ENCODE measurements at regions not wholly inside any gene's neighbourhood (a gene's known extent, or its start where the extent isn't known, plus 50 kb on each side); places are given as distances from the start of the nearest gene placed in this dataset.

DNA sequence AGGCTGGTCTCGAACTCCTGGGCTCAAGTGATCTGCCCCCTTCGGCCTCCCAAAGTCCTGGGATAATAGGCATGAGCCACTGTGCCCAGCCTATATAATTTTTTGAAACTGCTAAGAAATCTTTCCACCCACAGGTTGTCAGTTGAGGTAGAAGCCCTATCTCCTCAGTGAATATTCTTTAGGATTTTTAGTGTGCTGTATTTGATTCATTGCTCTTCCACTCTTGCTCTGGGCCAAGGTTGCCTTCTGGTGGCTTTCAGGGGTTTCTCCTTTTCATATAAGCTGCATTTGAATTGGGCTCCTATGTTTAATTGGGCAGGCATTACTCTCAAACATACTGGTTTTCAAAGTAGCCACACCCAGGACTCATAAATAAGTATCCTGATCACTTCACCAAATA lies 931.2 kb downstream of the GATA3 start:
- DNase-seq: no peak
- H3F3A ChIP-seq (ENCODE audit: insufficient read depth): no peaks in the 10 kb centered on the region
- TF ChIP-seq EZH2phosphoT487 (IDR thresholded peaks at IDR 0.05; ENCODE audit: insufficient read depth, low read depth) (no peak), EZH2 (IDR thresholded peaks at IDR 0.05; ENCODE audit: insufficient read depth, poor library complexity, severe bottlenecking) (no peak)
- no peaks in the 10 kb centered on the region for H3K79me2 ChIP-seq (ENCODE audit: insufficient read depth)
- H3K9me3 ChIP-seq (ENCODE audit: low read depth): no peaks in the 10 kb centered on the region
- H3K9ac ChIP-seq: no peak overlapping the region
- H3K4me2 ChIP-seq (ENCODE audit: unreplicated experiment): no peak overlapping the region
- H3K4me3 ChIP-seq: no peak overlapping the region
- H3K27me3 ChIP-seq (replicated peaks; ENCODE audit: insufficient read depth): no peaks in the 10 kb centered on the region
- no peaks in the 10 kb centered on the region for H4K20me1 ChIP-seq (ENCODE audit: insufficient read depth)
- H3K36me3 ChIP-seq (ENCODE audit: low read depth): no peaks in the 10 kb centered on the region
- H3K9me2 ChIP-seq (ENCODE audit: insufficient read depth): no peaks in the 10 kb centered on the region
- H2AFZ ChIP-seq: no peak overlapping the region
- no peaks in the 10 kb centered on the region for H3K4me1 ChIP-seq (ENCODE audit: insufficient read depth)
- no peak overlapping the region for H3K27ac ChIP-seq
- in situ Hi-C loops (cut with MboI): no loop called here
- WGBS, 2 experiments (ENCODE audit: low coverage in 1 of 2, low lambda C conversion rate in 2 of 2, missing lambda C conversion rate in 2 of 2): 28 to 32% methylated on average over 2 of the region's 2 CpGs

DNA sequence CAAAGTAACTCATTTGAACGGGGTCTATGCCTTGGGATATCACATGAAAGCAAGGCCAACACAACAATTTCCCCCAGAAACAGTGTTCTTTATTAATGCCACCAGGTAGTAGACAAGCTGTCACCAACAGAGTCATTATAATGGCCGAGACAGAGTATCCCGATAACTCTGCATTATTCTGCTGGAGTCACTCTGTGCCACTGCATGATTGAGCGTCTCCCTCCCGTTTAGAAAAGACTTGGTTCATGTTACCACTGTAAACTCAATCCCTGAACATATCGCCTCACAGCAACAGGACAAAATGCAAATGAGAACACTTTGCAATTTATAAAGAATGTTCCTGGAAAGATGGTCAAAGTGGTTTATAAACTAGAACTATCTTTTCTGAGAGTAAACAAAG lies 932.5 kb downstream of the GATA3 start:
- H3K4me1 ChIP-seq (ENCODE audit: insufficient read depth): no peaks in the 10 kb centered on the region
- H3K27me3 ChIP-seq (replicated peaks; ENCODE audit: insufficient read depth): no peaks in the 10 kb centered on the region
- in situ Hi-C loops (cut with MboI): no loop called here

DNA sequence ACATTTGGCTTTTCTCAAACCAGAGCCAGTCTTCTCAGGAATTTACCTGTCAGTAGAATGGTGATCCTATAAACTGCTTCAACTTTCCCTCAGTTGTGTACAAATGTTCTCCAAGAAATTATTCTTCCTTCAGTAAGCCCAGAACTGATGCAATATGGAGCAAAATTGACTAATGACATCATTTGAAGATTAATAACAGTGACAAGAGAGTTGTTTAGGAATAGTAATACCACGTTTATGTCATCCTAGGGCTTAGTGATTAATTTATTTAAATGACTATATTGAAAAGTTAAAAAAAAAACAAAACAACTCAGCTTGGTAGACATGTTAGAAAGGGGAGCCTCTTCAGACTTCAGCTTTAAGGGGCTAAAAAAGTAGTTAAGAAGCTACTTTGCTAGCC lies 933.2 kb downstream of the GATA3 start:
- no peak for TF ChIP-seq EZH2 (IDR thresholded peaks at IDR 0.05; ENCODE audit: insufficient read depth, poor library complexity, severe bottlenecking)
- TF ChIP-seq EZH2phosphoT487 (IDR thresholded peaks at IDR 0.05; ENCODE audit: insufficient read depth, low read depth): no peak
- no peaks in the 10 kb centered on the region for H3K9me3 ChIP-seq (ENCODE audit: low read depth)
- no peak overlapping the region for H3K27ac ChIP-seq
- WGBS, 2 experiments (ENCODE audit: low coverage in 1 of 2, low lambda C conversion rate in 2 of 2, missing lambda C conversion rate in 2 of 2): 0 to 2% methylated on average over 1 of the region's 1 CpG
- DNase-seq: no peak
- H4K20me1 ChIP-seq (ENCODE audit: insufficient read depth): no peaks in the 10 kb centered on the region
- no peaks in the 10 kb centered on the region for H3K36me3 ChIP-seq (ENCODE audit: low read depth)
- H3F3A ChIP-seq (ENCODE audit: insufficient read depth): no peaks in the 10 kb centered on the region
- no peaks in the 10 kb centered on the region for H3K4me1 ChIP-seq (ENCODE audit: insufficient read depth)
- no peak overlapping the region for H2AFZ ChIP-seq
- H3K9me2 ChIP-seq (ENCODE audit: insufficient read depth): no peaks in the 10 kb centered on the region
- H3K4me2 ChIP-seq (ENCODE audit: unreplicated experiment): no peak overlapping the region
- in situ Hi-C loops (cut with MboI): no loop called here
- H3K4me3 ChIP-seq: no peak overlapping the region
- no peaks in the 10 kb centered on the region for H3K79me2 ChIP-seq (ENCODE audit: insufficient read depth)
- H3K27me3 ChIP-seq (replicated peaks; ENCODE audit: insufficient read depth): no peaks in the 10 kb centered on the region
- H3K9ac ChIP-seq: no peak overlapping the region

More for the DNA sequence above, 932.5 kb downstream of the GATA3 start:
- no peaks in the 10 kb centered on the region for H3K9me2 ChIP-seq (ENCODE audit: insufficient read depth)
- WGBS, 2 experiments (ENCODE audit: low coverage in 1 of 2, low lambda C conversion rate in 2 of 2, missing lambda C conversion rate in 2 of 2): 34 to 37% methylated on average over 6 of the region's 6 CpGs
- H3K4me3 ChIP-seq: no peak overlapping the region
- no peaks in the 10 kb centered on the region for H4K20me1 ChIP-seq (ENCODE audit: insufficient read depth)
- no peaks in the 10 kb centered on the region for H3F3A ChIP-seq (ENCODE audit: insufficient read depth)
- H3K9me3 ChIP-seq (ENCODE audit: low read depth): no peaks in the 10 kb centered on the region
- H2AFZ ChIP-seq: no peak overlapping the region
- no peak overlapping the region for H3K27ac ChIP-seq
- no peaks in the 10 kb centered on the region for H3K36me3 ChIP-seq (ENCODE audit: low read depth)
- H3K79me2 ChIP-seq (ENCODE audit: insufficient read depth): no peaks in the 10 kb centered on the region
- no peak for DNase-seq
- no peak overlapping the region for H3K9ac ChIP-seq
- H3K4me2 ChIP-seq (ENCODE audit: unreplicated experiment): no peak overlapping the region
- TF ChIP-seq EZH2phosphoT487 (IDR thresholded peaks at IDR 0.05; ENCODE audit: insufficient read depth, low read depth) (no peak), EZH2 (IDR thresholded peaks at IDR 0.05; ENCODE audit: insufficient read depth, poor library complexity, severe bottlenecking) (no peak)

DNA sequence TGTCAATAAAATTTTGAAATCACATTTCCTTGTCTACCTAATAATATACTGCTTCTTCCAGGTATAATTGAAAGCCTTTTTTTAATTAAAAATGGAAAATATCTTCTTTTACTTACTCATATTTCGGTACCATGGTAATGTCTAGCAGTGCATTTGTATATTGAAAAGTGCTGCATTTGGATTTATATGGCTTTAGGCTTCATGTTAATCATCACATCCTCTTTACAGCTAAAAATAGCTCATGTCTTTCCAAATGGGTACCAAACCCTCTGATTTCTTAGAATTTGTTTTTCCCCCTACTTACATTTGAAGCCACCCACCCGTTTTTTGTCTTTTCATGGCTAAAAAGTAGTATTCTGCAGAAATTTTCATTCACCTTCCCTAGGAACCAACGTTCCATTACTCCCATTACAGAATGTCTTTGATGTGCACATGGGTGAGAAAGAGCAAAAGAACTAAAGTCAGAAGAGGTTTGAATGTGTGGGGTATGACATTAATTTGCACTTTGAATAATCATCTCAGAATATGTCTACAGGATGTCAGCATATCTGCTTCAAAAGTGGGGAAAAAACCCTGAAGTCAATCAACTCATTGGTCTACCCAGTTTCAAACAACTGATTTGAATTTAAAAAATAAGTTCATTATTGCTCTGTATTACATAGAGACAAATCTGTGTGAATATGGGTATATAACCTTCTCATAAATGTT lies 935.9 kb downstream of the GATA3 start:
- Histone ChIP-seq H3K27ac (no peak overlapping the region), H2AFZ (no peak overlapping the region), H3K9ac (no peak overlapping the region), H4K20me1 (ENCODE audit: insufficient read depth) (no peaks in the 10 kb centered on the region), H3K79me2 (ENCODE audit: insufficient read depth) (no peaks in the 10 kb centered on the region), H3K9me3 (ENCODE audit: low read depth) (no peaks in the 10 kb centered on the region), H3K9me2 (ENCODE audit: insufficient read depth) (no peaks in the 10 kb centered on the region), H3K4me3 (no peak overlapping the region), H3K4me1 (ENCODE audit: insufficient read depth) (no peaks in the 10 kb centered on the region), H3F3A (ENCODE audit: insufficient read depth) (no peaks in the 10 kb centered on the region), H3K4me2 (ENCODE audit: unreplicated experiment) (no peak overlapping the region), H3K36me3 (ENCODE audit: low read depth) (no peaks in the 10 kb centered on the region), H3K27me3 (replicated peaks; ENCODE audit: insufficient read depth) (no peaks in the 10 kb centered on the region)
- in situ Hi-C loops (cut with MboI): no loop called here
- DNase-seq: no peak
- TF ChIP-seq EZH2 (IDR thresholded peaks at IDR 0.05; ENCODE audit: insufficient read depth, poor library complexity, severe bottlenecking) (no peak), EZH2phosphoT487 (IDR thresholded peaks at IDR 0.05; ENCODE audit: insufficient read depth, low read depth) (no peak)
- 4% methylated on average over 3 of the region's 3 CpGs for WGBS, 2 experiments (ENCODE audit: low coverage in 1 of 2, low lambda C conversion rate in 2 of 2, missing lambda C conversion rate in 2 of 2)
